ENCODE measurements at regions not wholly inside any gene's neighbourhood (a gene's known extent, or its start where the extent isn't known, plus 50 kb on each side); places are given as distances from the start of the nearest gene placed in this dataset.
"Not testable (repeated sequence)": the region's sequence is repeated elsewhere in the genome, so short reads cannot be mapped to it uniquely, and the experiment has no call there.

DNA sequence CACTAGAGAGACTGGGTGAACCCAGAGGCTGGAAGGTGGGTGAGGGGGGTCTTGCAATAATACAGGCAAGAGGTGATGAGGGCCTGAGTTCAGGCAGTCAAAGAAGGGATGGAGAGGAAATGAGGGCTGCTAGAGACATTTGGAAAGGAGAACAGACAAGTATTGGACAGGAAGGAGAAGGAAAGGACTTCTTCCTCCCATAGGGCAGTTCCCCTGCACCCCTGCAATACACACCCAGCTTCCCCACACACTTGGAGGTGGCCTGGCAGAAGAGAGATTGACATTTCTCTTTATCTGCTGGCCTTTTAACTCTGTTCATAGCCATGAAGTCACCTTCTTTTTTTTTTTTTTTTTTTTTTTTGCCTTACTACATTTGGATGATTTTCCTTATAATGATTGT, 68.9 kb upstream of the ZNG1B start:
- TF ChIP-seq, protein P1, sequence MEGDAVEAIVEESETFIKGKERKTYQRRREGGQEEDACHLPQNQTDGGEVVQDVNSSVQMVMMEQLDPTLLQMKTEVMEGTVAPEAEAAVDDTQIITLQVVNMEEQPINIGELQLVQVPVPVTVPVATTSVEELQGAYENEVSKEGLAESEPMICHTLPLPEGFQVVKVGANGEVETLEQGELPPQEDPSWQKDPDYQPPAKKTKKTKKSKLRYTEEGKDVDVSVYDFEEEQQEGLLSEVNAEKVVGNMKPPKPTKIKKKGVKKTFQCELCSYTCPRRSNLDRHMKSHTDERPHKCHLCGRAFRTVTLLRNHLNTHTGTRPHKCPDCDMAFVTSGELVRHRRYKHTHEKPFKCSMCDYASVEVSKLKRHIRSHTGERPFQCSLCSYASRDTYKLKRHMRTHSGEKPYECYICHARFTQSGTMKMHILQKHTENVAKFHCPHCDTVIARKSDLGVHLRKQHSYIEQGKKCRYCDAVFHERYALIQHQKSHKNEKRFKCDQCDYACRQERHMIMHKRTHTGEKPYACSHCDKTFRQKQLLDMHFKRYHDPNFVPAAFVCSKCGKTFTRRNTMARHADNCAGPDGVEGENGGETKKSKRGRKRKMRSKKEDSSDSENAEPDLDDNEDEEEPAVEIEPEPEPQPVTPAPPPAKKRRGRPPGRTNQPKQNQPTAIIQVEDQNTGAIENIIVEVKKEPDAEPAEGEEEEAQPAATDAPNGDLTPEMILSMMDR (IDR thresholded peaks at IDR 0.05): not testable (repeated sequence)
- TF ChIP-seq POLR2AphosphoS5 (IDR thresholded peaks at IDR 0.05; ENCODE audit: low read depth, low read length): not testable (repeated sequence)

Measured in Panc1 (cell line).